ENCODE measurements at regions not wholly inside any gene's neighbourhood (a gene's known extent, or its start where the extent isn't known, plus 50 kb on each side); places are given as distances from the start of the nearest gene placed in this dataset.
"Not testable (repeated sequence)": the region's sequence is repeated elsewhere in the genome, so short reads cannot be mapped to it uniquely, and the experiment has no call there.

GRCh38 chr19:56949626-56950025, 109.1 kb upstream of the PEG3 start:
- no peak for DNase-seq

- no peak for DNase-seq
These were observed 111.1 kb upstream of the PEG3 start for GRCh38 chr19:56951672-56952071.

- no peak for DNase-seq
These were observed 112.9 kb upstream of the PEG3 start for GRCh38 chr19:56953470-56953869.

- DNase-seq: no peak
These were observed 115.2 kb upstream of the PEG3 start for GRCh38 chr19:56955637-56956216.

GRCh38 chr19:56956503-56957226, 116.1 kb upstream of the PEG3 start:
- no peak for DNase-seq

- no peak for DNase-seq
These were observed 118.7 kb upstream of the PEG3 start for GRCh38 chr19:56959205-56959604.

GRCh38 chr19:56960959-56961543, 120.5 kb upstream of the PEG3 start:
- DNase-seq: no peak

GRCh38 chr19:56964410-56964920, 123.9 kb upstream of the PEG3 start:
- no peak for DNase-seq

- no peak for DNase-seq
These were observed 125.7 kb upstream of the PEG3 start for GRCh38 chr19:56966225-56966696.

GRCh38 chr19:56966697-56967299, 126.3 kb upstream of the PEG3 start:
- DNase-seq: no peak

- DNase-seq: no peak
These were observed 128.6 kb upstream of the PEG3 start for GRCh38 chr19:56969156-56969555.

- no peak for DNase-seq
These were observed 129.2 kb upstream of the PEG3 start for GRCh38 chr19:56969759-56970178.

- DNase-seq: no peak
These were observed 130.7 kb upstream of the PEG3 start for GRCh38 chr19:56971230-56971629.

- DNase-seq: no peak
These were observed 131.8 kb upstream of the PEG3 start for GRCh38 chr19:56972291-56972841.

GRCh38 chr19:56973713-56974555, 133.4 kb upstream of the PEG3 start:
- DNase-seq: no peak

GRCh38 chr19:56974556-56975207, 134.2 kb upstream of the PEG3 start:
- no peak for DNase-seq

- no peak for DNase-seq
These were observed 135.8 kb upstream of the PEG3 start for GRCh38 chr19:56976300-56976699.

- no peak for DNase-seq
These were observed 136.7 kb upstream of the PEG3 start for GRCh38 chr19:56976995-56977906.

GRCh38 chr19:56978023-56978565, 137.6 kb upstream of the PEG3 start:
- no peak for DNase-seq

- DNase-seq: not testable (repeated sequence)
These were observed 139.5 kb upstream of the USP29 start for GRCh38 chr19:56980326-56980725.

Measured in NCI-H524 (cell line).